ENCODE measurements at regions not wholly inside any gene's neighbourhood (a gene's known extent, or its start where the extent isn't known, plus 50 kb on each side); places are given as distances from the start of the nearest gene placed in this dataset.
"Not testable (repeated sequence)": the region's sequence is repeated elsewhere in the genome, so short reads cannot be mapped to it uniquely, and the experiment has no call there.

DNA sequence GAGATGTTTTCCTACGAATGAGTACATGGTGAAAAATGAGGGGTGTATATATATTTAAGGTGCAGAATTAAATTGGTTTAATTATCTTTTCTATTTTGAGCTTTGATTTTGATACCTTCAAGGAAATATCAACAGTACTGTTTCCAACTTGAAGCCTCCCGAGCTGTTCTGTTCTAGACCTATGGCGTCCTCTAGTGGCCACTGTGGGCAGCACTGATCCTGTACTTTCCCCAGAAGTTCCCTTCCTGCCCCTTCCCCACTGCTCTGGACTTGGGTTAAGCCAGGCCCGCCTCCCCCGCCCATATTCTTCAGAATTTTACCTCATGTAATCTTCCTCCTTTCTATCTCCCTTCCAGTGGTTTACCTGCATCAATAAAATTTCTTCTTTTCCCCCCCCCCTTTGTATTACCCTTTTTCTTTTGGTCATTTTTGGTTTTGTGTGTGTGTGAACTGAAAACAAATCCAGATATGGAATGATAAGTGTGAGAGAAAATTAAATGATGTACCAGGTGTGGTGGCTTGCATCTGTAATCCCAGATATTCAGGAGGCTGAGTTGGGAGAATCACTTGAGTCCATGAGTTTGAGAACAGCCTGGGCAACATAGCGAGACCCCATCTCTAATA lies 1643.5 kb downstream of the TP53TG3F start:
- no peak for TF ChIP-seq POLR2AphosphoS5 (IDR thresholded peaks at IDR 0.05)
- TF ChIP-seq EP300 (IDR thresholded peaks at IDR 0.05), result no peak
- TF ChIP-seq, protein P1, sequence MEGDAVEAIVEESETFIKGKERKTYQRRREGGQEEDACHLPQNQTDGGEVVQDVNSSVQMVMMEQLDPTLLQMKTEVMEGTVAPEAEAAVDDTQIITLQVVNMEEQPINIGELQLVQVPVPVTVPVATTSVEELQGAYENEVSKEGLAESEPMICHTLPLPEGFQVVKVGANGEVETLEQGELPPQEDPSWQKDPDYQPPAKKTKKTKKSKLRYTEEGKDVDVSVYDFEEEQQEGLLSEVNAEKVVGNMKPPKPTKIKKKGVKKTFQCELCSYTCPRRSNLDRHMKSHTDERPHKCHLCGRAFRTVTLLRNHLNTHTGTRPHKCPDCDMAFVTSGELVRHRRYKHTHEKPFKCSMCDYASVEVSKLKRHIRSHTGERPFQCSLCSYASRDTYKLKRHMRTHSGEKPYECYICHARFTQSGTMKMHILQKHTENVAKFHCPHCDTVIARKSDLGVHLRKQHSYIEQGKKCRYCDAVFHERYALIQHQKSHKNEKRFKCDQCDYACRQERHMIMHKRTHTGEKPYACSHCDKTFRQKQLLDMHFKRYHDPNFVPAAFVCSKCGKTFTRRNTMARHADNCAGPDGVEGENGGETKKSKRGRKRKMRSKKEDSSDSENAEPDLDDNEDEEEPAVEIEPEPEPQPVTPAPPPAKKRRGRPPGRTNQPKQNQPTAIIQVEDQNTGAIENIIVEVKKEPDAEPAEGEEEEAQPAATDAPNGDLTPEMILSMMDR (IDR thresholded peaks at IDR 0.05), result peak in 1 of 4 experiments; percentile 14
- Histone ChIP-seq H3K27ac (no peak overlapping the region), H3K4me1 (no peaks in the 10 kb centered on the region), H3K4me3 (no peak overlapping the region), H3K9me3 (no peaks in the 10 kb centered on the region), H3K27me3 (no peaks in the 10 kb centered on the region), H3K36me3 (no peaks in the 10 kb centered on the region)
- DNase-seq, result no peak
- intact Hi-C loops (cut with DNase I), result no loop called here
- WGBS, 2 donors, result 35 to 46% methylated on average over 6 of the region's 6 CpGs

DNA sequence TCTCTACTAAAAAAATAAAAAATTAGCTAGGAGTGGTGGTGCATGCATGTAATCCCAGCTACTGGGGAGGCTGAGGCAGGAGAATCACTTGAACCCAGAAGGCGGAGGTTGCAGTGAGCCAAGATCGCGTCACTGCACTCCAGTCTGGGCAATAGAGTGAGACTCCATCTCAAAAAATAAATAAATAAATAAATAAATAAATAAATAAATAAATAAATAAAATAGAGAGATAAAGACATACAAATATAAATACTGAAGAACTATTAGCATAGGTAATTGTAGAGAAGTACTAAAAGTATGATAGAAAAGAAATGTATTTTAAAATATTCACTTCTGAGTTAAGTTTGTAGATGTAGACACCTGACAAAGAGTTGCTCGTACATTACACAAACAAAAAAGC lies 1652.4 kb downstream of the TP53TG3F start:
- DNase-seq; H3K4me3 ChIP-seq; H3K4me1 ChIP-seq; H3K27me3 ChIP-seq; H3K36me3 ChIP-seq; intact Hi-C loops (cut with DNase I); H3K9me3 ChIP-seq; H3K27ac ChIP-seq: not testable (repeated sequence)
- 82 to 83% methylated on average over 4 of the region's 4 CpGs for WGBS, 2 donors

DNA sequence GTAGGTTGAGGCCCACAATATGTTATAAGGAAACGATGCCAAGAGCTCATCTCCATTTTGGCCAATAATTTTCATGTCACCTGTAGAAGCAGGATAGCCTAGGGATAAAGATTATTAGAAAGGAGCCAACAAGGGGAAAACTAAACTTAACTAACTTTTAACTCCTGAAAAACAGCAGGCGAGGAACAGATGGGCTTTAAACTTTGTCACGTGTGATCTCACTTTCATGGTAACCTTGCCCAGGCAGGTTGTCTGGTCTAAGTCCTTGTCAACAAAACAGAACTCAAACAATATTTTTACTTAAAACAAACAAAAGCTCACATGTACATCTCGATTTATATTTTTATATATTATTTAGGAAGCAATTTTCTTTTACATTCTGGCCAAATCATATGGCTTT lies 1672.0 kb downstream of the TP53TG3F start:
- DNase-seq, result no peak
- no peaks in the 10 kb centered on the region for H3K36me3 ChIP-seq
- H3K4me1 ChIP-seq, result peaks cover 0 to 5% (median 0%) of the 10 kb centered on the region in 4 donors
- H3K27me3 ChIP-seq, result peaks cover 0 to 4% (median 0%) of the 10 kb centered on the region in 3 donors
- no peaks in the 10 kb centered on the region for H3K9me3 ChIP-seq
- TF ChIP-seq, protein P1 (IDR thresholded peaks at IDR 0.05), result no peak
- no peak overlapping the region for H3K27ac ChIP-seq
- intact Hi-C loops (cut with DNase I), result no loop called here
- H3K4me3 ChIP-seq, result no peak overlapping the region
- 37 to 56% methylated on average over 4 of the region's 4 CpGs for WGBS, 2 donors

DNA sequence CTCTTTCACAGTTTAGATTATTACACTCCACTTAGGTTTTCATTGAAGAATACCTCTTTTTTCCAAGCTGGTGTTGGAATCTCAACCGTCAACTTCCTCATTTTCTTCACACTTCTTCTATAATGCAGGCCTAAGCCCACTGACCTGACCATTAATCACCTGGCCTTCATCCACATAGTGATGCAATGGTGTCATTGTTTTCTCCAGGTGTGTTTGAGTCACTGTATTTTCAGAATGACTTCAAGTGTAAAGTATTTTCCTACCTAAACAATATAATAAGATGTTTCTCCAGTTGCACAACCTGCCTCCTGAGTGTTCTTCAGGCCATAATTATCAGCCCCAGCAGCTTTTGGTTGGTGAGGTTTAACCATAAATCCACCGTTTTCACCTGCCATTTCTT lies 1675.1 kb downstream of the TP53TG3F start:
- H3K27me3 ChIP-seq, result peaks cover 0 to 4% (median 0%) of the 10 kb centered on the region in 3 donors
- H3K4me3 ChIP-seq, result no peak overlapping the region
- DNase-seq, result no peak
- H3K9me3 ChIP-seq, result peaks cover 0 to under 1% (median 0%) of the 10 kb centered on the region in 4 donors
- no peaks in the 10 kb centered on the region for H3K36me3 ChIP-seq
- H3K27ac ChIP-seq, result no peak overlapping the region
- 22 to 28% methylated on average over 2 of the region's 2 CpGs for WGBS, 2 donors
- no peak for TF ChIP-seq POLR2AphosphoS5 (IDR thresholded peaks at IDR 0.05)
- no peak for TF ChIP-seq EP300 (IDR thresholded peaks at IDR 0.05)
- no peak for TF ChIP-seq POLR2A (IDR thresholded peaks at IDR 0.05)
- TF ChIP-seq, protein P1 (IDR thresholded peaks at IDR 0.05), result no peak
- intact Hi-C loops (cut with DNase I), result no loop called here
- H3K4me1 ChIP-seq, result peaks cover 0 to 5% (median 0%) of the 10 kb centered on the region in 4 donors

DNA sequence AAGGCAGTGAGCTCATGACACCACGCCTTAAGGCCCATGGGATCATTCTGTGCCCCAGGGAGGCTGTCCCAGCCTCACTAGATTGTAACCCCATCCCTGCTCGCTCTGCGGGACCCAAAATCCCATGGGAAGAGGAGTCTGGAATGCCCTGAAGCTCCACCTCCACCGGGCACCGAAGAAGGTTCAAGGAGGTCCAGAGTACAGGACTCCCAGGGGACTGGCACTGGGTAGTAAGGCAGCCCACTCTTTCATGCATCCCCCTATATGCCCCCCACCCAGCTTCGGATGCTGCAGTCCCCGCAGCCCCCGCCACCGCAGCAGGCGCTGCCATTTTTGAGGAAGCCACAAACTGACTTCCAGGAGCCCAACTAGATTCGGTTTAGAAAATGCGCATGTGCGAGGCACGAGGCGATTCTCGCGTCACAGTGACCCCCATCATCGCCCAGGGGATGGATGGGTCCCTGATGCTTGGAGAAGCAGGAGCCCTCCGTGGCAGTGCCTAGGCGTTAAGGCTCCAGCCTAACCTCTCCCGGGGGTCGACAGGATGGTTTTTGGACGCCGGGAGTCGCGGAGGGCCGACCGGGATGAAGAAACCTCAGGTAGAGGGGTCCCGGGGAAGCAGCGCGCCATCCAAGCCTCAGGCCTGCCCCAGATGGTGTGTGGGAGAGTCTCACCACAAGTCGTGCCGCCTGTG lies 1681.0 kb downstream of the TP53TG3F start:
- H3K4me1 ChIP-seq, result no peaks in the 10 kb centered on the region
- no peaks in the 10 kb centered on the region for H3K36me3 ChIP-seq
- WGBS, 2 donors, result 83 to 90% methylated on average over 33 of the region's 33 CpGs
- H3K27ac ChIP-seq, result no peak overlapping the region
- H3K27me3 ChIP-seq, result peaks cover 0 to 4% (median 0%) of the 10 kb centered on the region in 3 donors
- no peak for DNase-seq
- TF ChIP-seq POLR2A (IDR thresholded peaks at IDR 0.05), result no peak
- TF ChIP-seq EP300 (IDR thresholded peaks at IDR 0.05), result no peak
- TF ChIP-seq, protein P1 (IDR thresholded peaks at IDR 0.05), result no peak
- no peak for TF ChIP-seq POLR2AphosphoS5 (IDR thresholded peaks at IDR 0.05)
- peaks cover 0 to 16% (median under 1%) of the 10 kb centered on the region in 4 donors for H3K9me3 ChIP-seq
- no peak overlapping the region for H3K4me3 ChIP-seq
- intact Hi-C loops (cut with DNase I), result no loop called here

Data from sigmoid colon (tissue), 6 donors.